ENCODE measurements at regions not wholly inside any gene's neighbourhood (a gene's known extent, or its start where the extent isn't known, plus 50 kb on each side); places are given as distances from the start of the nearest gene placed in this dataset.

DNA sequence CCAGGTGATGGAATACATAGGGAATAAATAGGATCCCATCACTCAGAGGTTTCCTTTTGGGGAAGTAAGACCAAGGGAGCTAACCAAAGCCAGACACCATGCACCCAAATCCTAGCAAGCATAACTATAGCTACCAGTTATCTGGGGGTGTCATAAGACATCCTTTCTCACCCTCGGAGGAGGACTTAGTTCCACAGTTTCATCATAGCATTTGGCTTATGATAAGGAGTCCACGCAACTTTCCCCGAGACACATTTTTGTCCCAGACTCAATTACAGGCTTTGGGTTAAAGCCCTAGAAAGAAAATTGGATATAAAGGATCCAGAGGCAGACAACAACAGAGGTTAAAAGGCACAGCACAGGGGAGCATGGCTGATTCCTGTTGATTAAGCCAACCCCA lies 442.9 kb downstream of the HTR7 start:
- no peaks in the 10 kb centered on the region for H3K4me1 Mint-ChIP-seq (ENCODE audit: low read depth)
- no peak overlapping the region for H3K27ac Mint-ChIP-seq
- ChIA-PET CTCF (no interaction called here), POLR2A (no interaction called here)
- H3K9me3 Mint-ChIP-seq: peaks cover 9% of the 10 kb centered on the region
- H3K4me3 Mint-ChIP-seq: no peak overlapping the region
- H3K36me3 Mint-ChIP-seq: no peaks in the 10 kb centered on the region
- intact Hi-C loops (cut with micrococcal nuclease): no loop called here
- DNase-seq: no peak
- no peaks in the 10 kb centered on the region for H3K27me3 Mint-ChIP-seq

DNA sequence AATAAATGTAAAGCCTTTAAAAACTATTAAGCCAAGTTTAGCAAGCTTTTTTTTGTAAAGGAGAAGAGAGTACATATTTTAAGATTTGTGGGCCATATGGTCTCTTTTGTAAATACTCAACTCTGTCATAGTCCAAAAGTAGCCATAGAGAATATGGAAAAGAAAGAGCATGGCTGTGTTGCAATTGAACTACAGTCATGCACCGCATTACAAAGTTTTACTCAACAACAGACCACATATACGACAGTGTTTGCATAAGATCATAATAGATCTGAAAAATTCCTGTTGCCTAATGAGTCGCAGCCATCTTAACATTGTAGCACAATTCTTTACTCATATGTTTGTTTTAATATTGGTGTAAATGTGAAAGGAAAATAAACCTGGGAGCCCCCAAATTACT lies 440.8 kb downstream of the HTR7 start:
- no peaks in the 10 kb centered on the region for H3K9me3 Mint-ChIP-seq
- intact Hi-C loops (cut with micrococcal nuclease): no loop called here
- H3K27ac Mint-ChIP-seq: no peak overlapping the region
- ChIA-PET POLR2A (no interaction called here), CTCF (no interaction called here)
- H3K27me3 Mint-ChIP-seq: no peaks in the 10 kb centered on the region
- no peak for DNase-seq
- no peak overlapping the region for H3K4me3 Mint-ChIP-seq
- H3K4me1 Mint-ChIP-seq (ENCODE audit: low read depth): no peaks in the 10 kb centered on the region
- H3K36me3 Mint-ChIP-seq: no peaks in the 10 kb centered on the region

DNA sequence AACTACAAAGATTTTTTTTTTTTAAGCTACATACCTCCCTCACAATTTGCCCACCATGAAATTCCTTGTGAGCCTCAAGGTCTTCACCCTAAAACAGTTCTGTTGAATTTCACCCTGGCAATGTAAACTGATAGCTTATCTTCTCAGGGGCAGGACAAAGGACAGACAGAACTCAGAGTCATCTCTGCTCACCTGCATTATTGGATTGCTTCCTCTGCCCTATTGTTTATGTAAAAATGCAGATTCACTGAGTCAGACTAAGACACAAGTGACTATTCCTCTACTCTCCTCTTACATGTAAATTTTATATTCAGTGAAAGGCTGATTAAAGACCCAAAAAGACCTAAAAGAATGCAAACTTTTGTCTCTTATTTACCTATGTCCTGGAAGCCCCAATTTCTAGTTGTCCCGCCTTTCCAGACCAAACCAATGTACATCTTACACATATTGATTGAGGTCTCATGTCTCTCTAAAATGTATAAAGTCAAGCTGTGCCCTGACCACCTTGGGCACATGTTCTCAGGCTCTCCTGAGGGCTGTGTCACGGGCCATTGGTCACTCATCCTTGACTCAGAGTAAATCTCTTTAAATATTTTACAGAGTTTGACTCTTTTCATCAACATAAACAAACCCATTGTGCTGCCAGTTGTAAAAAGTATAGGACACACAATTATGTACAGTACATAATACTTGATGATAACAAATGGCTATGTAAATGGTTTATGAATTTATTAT lies 440.2 kb downstream of the HTR7 start:
- H3K36me3 Mint-ChIP-seq: no peaks in the 10 kb centered on the region
- H3K9me3 Mint-ChIP-seq: no peaks in the 10 kb centered on the region
- no peak overlapping the region for H3K27ac Mint-ChIP-seq
- intact Hi-C loops (cut with micrococcal nuclease): no loop called here
- ChIA-PET POLR2A (no interaction called here), CTCF (no interaction called here)
- DNase-seq: no peak
- no peak overlapping the region for H3K4me3 Mint-ChIP-seq
- H3K27me3 Mint-ChIP-seq: no peaks in the 10 kb centered on the region
- H3K4me1 Mint-ChIP-seq (ENCODE audit: low read depth): no peaks in the 10 kb centered on the region

DNA sequence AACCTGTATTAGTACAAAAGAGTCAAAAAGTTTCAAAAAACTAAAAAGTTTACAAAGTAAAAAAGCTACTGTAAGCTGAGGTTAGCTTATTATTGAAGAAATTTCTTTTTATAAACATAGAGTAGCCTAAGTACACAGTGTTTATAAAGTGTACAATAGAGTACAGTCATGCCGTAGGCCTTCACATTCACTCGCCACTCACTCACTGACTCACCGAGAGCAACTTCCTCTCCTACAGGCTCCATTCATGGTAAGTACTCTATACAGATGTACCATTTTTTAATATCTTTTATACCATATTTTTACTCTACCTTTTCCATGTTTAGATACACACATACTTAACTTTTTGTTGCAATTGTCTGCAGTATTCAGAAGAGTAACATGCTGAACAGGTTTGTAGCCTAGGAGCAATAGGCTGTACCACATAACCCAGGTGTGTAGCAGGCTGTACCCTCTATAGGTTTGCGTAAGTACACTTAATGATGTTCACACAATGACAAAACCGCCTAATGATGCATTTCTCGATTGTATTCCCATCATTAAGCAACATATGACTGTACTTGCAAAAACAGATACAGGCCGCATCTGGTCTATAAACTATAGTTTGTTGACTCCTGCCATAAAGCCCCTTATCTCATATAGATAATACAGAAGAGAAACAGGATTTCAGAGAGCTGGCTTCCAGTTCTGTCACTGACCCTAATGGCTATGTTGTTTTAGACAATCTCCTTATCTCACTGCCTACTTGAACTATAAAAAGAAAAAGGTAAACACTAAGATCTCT lies 438.8 kb downstream of the HTR7 start:
- H3K9me3 Mint-ChIP-seq: peaks cover 3% of the 10 kb centered on the region
- no peaks in the 10 kb centered on the region for H3K27me3 Mint-ChIP-seq
- no peaks in the 10 kb centered on the region for H3K4me1 Mint-ChIP-seq (ENCODE audit: low read depth)
- POLR2A ChIA-PET: no interaction called here
- CTCF ChIA-PET: no interaction called here
- DNase-seq: no peak
- no peak overlapping the region for H3K4me3 Mint-ChIP-seq
- no peak overlapping the region for H3K27ac Mint-ChIP-seq
- intact Hi-C loops (cut with micrococcal nuclease): no loop called here
- H3K36me3 Mint-ChIP-seq: no peaks in the 10 kb centered on the region

DNA sequence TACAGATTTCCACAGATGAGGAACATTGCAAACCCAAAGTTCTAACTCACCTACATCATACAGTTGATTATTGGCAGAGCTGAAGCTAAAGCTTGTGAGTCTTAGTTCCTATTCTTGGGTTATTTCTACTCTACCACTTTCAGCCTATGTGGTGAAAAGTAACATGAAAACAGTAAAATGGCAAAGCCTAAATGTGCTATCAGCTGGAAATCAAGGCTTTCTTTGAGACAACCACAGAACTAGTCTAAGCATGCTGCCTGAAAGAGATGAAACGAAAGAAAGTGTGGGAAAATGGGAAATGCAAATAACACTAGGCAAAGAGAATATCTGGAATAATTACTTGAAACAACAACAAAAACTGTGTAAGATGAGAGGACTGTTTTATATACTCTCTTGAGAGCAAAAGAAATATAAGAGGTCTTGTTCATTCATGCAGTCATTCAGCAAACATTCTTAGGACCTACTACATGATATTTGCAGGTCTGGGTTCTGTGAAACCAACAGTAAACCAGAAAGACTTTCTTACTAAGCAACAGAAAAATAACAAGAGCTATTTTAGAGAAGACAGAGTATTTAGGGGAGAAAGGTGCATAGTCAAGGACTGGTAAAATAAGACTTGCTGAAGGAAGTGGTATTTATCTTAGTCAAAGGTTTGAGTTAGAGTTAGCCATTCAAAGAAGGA lies 437.1 kb downstream of the HTR7 start:
- no peak overlapping the region for H3K4me3 Mint-ChIP-seq
- intact Hi-C loops (cut with micrococcal nuclease): no loop called here
- no peaks in the 10 kb centered on the region for H3K4me1 Mint-ChIP-seq (ENCODE audit: low read depth)
- H3K9me3 Mint-ChIP-seq: peaks cover 4% of the 10 kb centered on the region
- CTCF ChIA-PET: no interaction called here
- DNase-seq: no peak
- H3K27ac Mint-ChIP-seq: no peak overlapping the region
- POLR2A ChIA-PET: no interaction called here
- H3K27me3 Mint-ChIP-seq: no peaks in the 10 kb centered on the region
- H3K36me3 Mint-ChIP-seq: no peaks in the 10 kb centered on the region

DNA sequence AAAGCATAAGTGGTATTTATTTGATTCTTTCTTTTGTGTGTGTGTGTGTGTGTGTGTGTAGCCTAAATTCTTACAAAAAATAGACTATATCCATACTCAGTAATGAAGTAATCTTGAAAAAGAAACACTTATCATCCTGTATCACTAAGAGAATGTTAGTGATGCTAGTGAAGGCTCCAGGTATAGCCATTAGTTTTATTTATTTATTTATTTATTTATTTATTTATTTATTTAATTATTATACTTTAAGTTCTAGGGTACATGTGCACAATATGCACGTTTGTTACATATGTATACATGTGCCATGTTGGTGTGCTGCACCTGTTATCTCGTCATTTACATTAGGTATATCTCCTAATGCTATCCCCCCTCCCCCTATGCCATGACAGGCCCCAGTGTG lies 436.0 kb downstream of the HTR7 start:
- intact Hi-C loops (cut with micrococcal nuclease): no loop called here
- no peaks in the 10 kb centered on the region for H3K4me1 Mint-ChIP-seq (ENCODE audit: low read depth)
- no peak overlapping the region for H3K27ac Mint-ChIP-seq
- no peaks in the 10 kb centered on the region for H3K36me3 Mint-ChIP-seq
- CTCF ChIA-PET: no interaction called here
- peaks cover 4% of the 10 kb centered on the region for H3K9me3 Mint-ChIP-seq
- POLR2A ChIA-PET: no interaction called here
- H3K27me3 Mint-ChIP-seq: no peaks in the 10 kb centered on the region
- H3K4me3 Mint-ChIP-seq: no peak overlapping the region
- DNase-seq: no peak

DNA sequence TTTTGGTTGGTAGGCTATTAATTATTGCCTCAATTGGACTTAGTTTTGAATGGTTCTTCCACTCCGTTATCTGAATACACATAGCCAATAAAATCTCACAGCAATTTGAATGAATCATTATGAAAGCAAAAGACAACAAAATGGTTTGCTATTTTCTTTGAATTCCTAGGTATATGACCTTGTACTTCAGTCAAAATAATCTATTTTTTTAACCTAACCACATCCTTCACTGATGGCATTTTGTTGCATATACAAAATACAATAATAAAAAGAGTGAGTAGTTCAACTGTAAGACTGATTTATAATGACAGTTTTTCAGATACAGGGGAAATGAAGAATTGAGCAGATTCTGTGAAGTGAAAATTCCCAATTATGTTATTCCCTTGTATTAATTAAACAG lies 433.1 kb downstream of the HTR7 start:
- Mint-ChIP-seq H3K4me1 (ENCODE audit: low read depth) (no peaks in the 10 kb centered on the region), H3K9me3 (peaks cover 4% of the 10 kb centered on the region), H3K36me3 (no peaks in the 10 kb centered on the region), H3K27ac (no peak overlapping the region), H3K27me3 (no peaks in the 10 kb centered on the region), H3K4me3 (no peak overlapping the region)
- ChIA-PET POLR2A (no interaction called here), CTCF (no interaction called here)
- no peak for DNase-seq
- intact Hi-C loops (cut with micrococcal nuclease): no loop called here

DNA sequence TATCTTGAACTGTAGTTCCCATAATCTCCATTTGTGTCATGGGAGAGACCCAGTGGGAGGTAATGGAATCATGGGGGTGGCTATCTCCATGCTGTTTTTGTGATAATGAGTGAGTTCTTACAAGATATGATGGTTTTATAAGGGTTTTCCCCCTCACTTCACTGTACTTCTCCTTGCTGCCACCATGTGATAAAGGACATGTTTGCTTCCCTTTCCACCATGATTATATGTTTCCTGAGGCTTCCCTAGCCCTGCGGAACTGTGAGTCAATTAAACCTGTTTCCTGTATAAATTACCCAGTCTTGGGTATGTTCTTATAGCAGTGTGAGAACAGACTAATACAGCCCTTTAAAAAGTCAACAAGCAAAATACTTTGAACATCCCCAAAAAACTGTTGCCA lies 427.7 kb downstream of the HTR7 start:
- Mint-ChIP-seq H3K27me3 (no peaks in the 10 kb centered on the region), H3K36me3 (no peaks in the 10 kb centered on the region), H3K4me1 (ENCODE audit: low read depth) (no peaks in the 10 kb centered on the region), H3K9me3 (no peaks in the 10 kb centered on the region), H3K27ac (no peak overlapping the region), H3K4me3 (no peak overlapping the region)
- no peak for DNase-seq
- intact Hi-C loops (cut with micrococcal nuclease): no loop called here
- ChIA-PET POLR2A (no interaction called here), CTCF (no interaction called here)

DNA sequence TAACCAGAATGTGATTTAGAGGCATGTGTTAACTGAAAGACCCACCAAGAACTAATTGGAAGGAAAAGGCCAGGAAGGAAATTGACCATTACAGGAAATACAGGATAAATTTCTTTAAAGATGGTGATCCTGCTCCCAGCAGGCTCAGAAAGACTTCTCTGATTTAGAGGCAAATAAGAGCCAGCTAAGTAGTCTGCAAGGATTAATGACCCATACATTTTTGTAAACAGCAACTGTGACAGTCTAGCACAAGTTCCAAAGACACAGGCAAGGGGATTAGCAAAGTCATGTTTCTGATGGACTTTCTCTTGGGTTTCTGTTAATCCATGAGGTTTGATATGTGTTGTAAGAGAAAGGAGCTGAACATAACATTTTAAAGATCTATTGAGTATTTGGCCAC lies 425.0 kb downstream of the HTR7 start:
- intact Hi-C loops (cut with micrococcal nuclease): no loop called here

DNA sequence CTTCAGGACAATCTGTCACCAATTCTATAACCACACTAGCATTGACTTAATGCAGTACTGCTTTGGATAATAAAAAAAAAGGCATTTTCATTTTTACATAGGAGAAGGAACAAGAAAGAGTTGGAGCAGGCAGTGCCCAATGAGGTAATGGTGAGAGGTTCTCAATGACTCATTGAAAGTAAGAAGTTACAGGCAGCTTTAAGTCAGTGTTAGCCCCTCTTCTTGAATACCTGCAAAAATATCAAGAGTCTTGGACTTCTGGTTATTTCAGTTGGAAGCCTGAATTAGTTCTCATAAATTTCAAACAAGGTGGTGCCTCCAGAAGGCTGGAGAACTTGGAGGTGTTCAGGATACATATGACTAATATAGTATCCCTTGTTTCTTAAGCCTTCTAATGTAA lies 422.5 kb downstream of the HTR7 start:
- no peaks in the 10 kb centered on the region for H3K36me3 Mint-ChIP-seq
- no peaks in the 10 kb centered on the region for H3K9me3 Mint-ChIP-seq
- H3K27ac Mint-ChIP-seq: no peak overlapping the region
- intact Hi-C loops (cut with micrococcal nuclease): no loop called here
- H3K4me1 Mint-ChIP-seq (ENCODE audit: low read depth): no peaks in the 10 kb centered on the region
- ChIA-PET POLR2A (no interaction called here), CTCF (no interaction called here)
- no peak overlapping the region for H3K4me3 Mint-ChIP-seq
- no peak for DNase-seq
- no peaks in the 10 kb centered on the region for H3K27me3 Mint-ChIP-seq

More for the DNA sequence above, 425.0 kb downstream of the HTR7 start:
- Mint-ChIP-seq H3K27me3 (no peaks in the 10 kb centered on the region), H3K27ac (no peak overlapping the region), H3K4me1 (ENCODE audit: low read depth) (no peaks in the 10 kb centered on the region), H3K9me3 (no peaks in the 10 kb centered on the region), H3K36me3 (no peaks in the 10 kb centered on the region), H3K4me3 (no peak overlapping the region)
- DNase-seq: no peak
- ChIA-PET POLR2A (no interaction called here), CTCF (no interaction called here)

DNA sequence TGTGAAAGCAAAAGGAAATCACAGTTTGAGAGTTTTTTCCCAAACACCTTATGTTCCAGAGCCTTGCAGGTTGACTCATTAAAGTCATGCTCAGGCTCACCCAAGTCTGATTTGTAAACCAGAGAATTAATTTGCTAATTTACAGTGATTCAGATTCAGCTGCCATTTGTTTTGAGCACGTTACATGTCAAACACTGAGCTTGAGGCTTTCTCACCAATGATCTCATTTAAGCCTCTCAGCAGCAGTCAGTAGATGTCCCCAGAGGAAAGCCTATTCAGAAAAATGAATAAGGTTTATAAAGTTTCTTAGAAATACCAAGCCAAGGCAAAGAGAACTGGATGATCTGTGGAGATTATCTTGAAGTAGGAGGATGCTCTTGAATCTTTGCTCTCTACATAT lies 420.4 kb downstream of the HTR7 start:
- H3K4me1 Mint-ChIP-seq (ENCODE audit: low read depth): no peaks in the 10 kb centered on the region

DNA sequence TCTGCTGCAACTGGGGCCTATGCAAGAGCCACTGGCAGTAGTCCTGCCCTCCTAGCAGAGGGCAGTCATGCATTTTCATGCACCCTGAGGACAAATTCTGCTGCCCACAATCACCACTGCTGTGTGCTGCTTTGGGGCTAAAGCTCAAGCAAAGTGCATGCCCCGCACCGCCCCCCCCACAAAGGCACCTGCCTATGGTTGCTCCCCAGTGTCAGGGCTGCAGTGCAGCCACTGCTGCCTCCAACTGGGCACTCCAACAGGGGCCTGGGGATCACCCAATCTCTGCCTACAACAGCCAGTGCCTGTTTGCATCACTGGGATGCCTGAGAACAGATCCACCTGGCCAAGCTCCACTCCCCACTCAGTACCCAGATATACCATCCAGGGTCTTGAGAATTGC lies 417.0 kb downstream of the HTR7 start:
- H3K27me3 Mint-ChIP-seq: no peaks in the 10 kb centered on the region
- peaks cover 24% of the 10 kb centered on the region for H3K9me3 Mint-ChIP-seq
- no peak overlapping the region for H3K27ac Mint-ChIP-seq
- no peak for DNase-seq
- no peaks in the 10 kb centered on the region for H3K36me3 Mint-ChIP-seq
- H3K4me1 Mint-ChIP-seq (ENCODE audit: low read depth): no peaks in the 10 kb centered on the region
- no peak overlapping the region for H3K4me3 Mint-ChIP-seq
- intact Hi-C loops (cut with micrococcal nuclease): no loop called here
- CTCF ChIA-PET: no interaction called here
- POLR2A ChIA-PET: no interaction called here

More for the DNA sequence above, 420.4 kb downstream of the HTR7 start:
- peaks cover 12% of the 10 kb centered on the region for H3K9me3 Mint-ChIP-seq
- no peak overlapping the region for H3K4me3 Mint-ChIP-seq
- ChIA-PET POLR2A (no interaction called here), CTCF (no interaction called here)
- no peaks in the 10 kb centered on the region for H3K27me3 Mint-ChIP-seq
- intact Hi-C loops (cut with micrococcal nuclease): no loop called here
- DNase-seq: no peak
- no peaks in the 10 kb centered on the region for H3K36me3 Mint-ChIP-seq
- no peak overlapping the region for H3K27ac Mint-ChIP-seq

DNA sequence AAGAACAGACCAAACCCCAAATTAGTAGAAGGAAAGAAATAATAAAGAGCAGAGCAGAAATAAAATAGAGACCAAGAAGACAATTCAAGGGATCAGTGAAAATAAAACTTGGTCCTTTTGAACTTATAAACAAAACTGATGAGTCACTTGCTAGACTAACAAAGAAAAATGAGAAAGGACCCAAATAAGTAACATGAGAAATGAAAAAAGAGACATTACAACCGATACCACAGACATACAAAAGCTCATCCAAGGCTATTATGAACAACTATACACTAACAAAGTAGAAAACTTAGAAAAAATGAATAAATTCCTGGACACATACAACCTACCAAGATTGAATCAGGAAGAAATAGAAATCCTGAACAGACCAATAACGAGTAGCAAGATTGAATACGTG lies 414.5 kb downstream of the HTR7 start:
- no peak overlapping the region for H3K27ac Mint-ChIP-seq
- H3K4me3 Mint-ChIP-seq: no peak overlapping the region

More for the DNA sequence above, 414.5 kb downstream of the HTR7 start:
- H3K27me3 Mint-ChIP-seq: no peaks in the 10 kb centered on the region
- POLR2A ChIA-PET: no interaction called here
- H3K4me1 Mint-ChIP-seq (ENCODE audit: low read depth): no peaks in the 10 kb centered on the region
- peaks cover 24% of the 10 kb centered on the region for H3K9me3 Mint-ChIP-seq
- intact Hi-C loops (cut with micrococcal nuclease): no loop called here
- DNase-seq: no peak
- no peaks in the 10 kb centered on the region for H3K36me3 Mint-ChIP-seq
- CTCF ChIA-PET: no interaction called here
